Stimulated activated CD4-positive, alpha-beta T cell treated with anti-CD3 and anti-CD28 coated beads, Interleukin-12 subunit alpha, Interleukin-12 subunit beta, amount 100 ng/mL, for 48 hours (primary cell): ENCODE measurements at regions not wholly inside any gene's neighbourhood (a gene's known extent, or its start where the extent isn't known, plus 50 kb on each side); places are given as distances from the start of the nearest gene placed in this dataset.

Experiments used
- DNase-seq, 3 donors: peaks; one replicate each; pipeline ENCODE4 v3.0.0-alpha.2; 2020; ENCODE audit warnings: low read depth in 2 of 3, low spot score in 1 of 3

- no peak for DNase-seq
Measured at GRCh38 chr7:49247759-49248158, 323.4 kb downstream of the CDC14C start.

DNA sequence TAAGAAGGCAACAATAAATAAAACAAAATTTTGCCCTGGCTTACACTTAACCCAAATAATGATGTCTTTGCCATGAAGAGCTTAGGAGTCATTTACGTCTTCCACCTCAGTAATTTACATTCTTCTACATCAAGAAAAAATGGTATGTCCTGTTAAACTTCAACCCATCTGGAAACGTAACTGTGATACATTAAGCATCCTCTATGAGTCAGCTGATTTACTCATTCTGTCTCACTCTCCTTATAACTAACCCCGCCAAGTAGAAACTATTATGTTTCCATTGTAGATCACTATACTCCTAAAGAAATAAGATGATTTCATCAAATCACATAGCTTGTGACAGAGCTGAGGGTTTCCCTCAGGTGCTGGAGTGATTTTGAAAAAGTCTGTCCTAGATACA lies 330.7 kb downstream of the CDC14C start:
- no peak for DNase-seq

DNA sequence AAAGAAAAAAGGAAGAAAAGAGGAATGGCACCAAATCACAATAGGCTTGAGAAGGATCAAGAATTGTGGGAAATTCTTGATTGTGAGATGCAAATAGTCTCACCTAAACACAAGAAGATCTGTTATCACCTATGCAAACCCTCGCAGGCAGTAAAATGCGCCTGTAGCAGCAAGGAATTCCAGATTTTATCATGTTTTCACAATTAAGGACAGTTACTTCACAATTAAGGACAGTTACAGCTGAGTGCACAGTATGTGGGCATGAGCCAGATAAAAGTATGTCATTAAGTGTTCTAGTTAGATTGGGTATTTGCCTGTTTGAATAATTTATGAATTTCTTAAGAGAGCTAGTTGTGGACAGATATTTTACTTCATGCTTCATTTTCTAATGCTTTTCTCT lies 336.2 kb downstream of the CDC14C start:
- no peak for DNase-seq

DNA sequence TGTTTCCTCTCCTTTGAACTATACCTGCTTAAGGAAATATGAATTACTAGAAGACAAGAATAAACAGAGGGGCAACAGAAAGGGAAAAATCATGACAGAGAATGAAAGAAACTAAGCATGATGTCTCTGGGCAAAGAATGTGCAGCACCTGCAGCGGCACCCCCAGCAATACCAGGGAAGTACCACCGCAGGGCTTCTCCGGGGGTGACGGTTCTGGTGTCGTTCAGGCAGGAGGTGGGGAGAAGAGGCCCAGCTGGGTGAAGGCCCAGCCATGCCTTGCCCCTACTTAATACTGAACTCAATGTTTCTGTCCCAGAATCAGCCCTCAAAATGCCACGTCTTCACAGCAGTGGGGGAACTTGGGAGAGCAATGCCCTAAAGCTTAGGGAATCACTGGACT lies 337.6 kb downstream of the CDC14C start:
- DNase-seq: no peak

- DNase-seq: no peak
Measured at GRCh38 chr7:49264530-49264929, 340.2 kb downstream of the CDC14C start.

GRCh38 chr7:49273897-49274296 lies 349.6 kb downstream of the CDC14C start:
- DNase-seq: no peak

GRCh38 chr7:49279891-49280290 lies 355.5 kb downstream of the CDC14C start:
- DNase-seq: no peak

DNA sequence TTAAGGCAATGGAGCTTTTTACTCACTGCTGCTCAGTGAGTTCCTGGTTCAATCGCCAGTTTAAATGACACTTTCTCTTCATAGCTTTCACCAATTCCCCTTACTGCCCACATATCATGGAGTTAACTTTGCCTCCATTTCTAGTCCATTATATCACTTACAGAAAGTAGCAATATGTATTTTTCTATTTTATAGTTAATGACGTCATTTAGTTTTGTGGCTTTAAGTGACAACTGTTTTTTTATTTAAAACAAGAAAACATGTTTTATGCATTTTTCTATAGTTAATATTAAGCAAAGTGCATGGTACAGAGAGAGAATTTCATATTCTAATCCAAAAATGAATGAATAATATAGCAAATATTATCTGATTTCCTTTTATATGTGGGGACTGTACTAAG lies 363.3 kb downstream of the CDC14C start:
- no peak for DNase-seq

GRCh38 chr7:49294611-49295010 lies 370.3 kb downstream of the CDC14C start:
- no peak for DNase-seq

GRCh38 chr7:49295146-49295545 lies 370.8 kb downstream of the CDC14C start:
- no peak for DNase-seq

GRCh38 chr7:49297958-49298357 lies 373.6 kb downstream of the CDC14C start:
- DNase-seq: no peak

DNA sequence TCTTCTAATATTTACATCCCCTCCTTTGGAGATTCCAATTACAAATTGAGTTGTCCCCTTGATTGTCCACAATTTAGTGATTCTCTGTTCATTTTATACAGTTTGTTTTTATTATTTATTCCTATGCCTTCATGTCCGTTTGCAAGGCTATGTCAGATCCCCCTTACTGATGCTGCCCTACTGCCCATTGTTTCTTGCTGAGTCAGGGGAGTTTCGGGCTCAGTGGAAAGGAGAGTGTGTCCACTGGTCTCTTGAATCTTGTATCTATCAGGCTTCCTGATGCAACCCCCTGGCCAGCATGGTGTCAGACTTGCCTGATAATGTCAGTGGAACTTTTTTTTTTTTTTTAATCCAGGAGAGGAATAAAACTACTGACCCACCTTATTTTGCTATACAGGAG lies 384.4 kb downstream of the CDC14C start:
- no peak for DNase-seq

- no peak for DNase-seq
Measured at GRCh38 chr7:49320083-49320482, 395.7 kb downstream of the CDC14C start.

DNA sequence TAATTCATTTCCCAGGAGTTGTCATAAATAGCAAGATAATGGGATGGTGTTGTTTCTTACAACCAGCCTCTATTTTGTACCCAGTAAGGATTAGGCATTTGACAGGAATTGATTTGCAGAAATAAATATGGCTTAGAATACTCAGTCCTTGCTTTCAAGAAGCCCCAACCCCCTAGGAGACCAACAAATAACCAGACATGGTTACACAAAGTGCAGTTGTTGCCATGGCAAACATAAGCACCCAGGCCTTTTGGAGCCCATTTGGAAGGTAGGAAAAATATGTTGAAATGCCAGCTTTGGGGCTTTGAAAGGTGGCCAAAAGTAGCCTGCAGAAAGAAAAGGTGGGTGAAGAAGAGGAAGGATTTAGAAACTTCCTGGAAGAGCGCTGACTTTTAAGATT lies 397.5 kb downstream of the CDC14C start:
- DNase-seq: no peak

DNA sequence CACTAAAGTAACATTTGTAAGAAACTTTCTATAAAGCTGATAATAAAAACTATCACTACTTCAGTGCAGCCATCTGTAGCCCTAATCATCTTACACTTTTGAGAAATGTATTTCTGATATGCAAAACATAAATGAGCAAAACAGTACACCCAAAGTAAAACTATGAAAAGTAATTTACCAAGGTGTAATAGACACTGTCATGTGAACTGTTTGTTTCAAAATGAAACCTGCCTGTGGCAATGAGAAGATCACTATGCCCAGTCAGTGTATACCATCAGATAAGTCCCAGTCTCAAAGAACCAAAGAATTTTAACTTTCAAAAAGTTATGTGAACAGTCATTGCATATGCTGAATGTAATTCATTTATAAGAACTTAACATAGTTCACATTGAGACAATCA lies 398.1 kb downstream of the CDC14C start:
- DNase-seq: no peak

DNA sequence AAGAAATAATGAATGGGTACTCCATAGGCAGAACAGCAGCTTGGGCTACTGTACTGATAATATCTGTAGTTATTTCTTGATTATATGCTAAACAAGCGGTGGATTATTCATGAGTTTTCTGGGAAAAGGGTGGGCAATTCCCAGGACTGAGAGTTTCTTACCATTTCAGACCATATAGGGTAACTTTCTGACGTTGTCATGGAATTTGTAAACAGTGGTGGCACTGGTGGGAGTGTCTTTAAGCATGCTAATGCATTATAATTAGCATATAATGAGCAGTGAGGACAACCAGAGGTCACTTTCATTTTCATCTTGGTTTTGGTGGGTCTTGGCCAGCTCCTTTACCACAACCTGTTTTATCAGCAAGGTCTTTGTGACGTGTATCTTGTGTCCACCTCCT lies 399.7 kb downstream of the CDC14C start:
- DNase-seq: no peak

DNA sequence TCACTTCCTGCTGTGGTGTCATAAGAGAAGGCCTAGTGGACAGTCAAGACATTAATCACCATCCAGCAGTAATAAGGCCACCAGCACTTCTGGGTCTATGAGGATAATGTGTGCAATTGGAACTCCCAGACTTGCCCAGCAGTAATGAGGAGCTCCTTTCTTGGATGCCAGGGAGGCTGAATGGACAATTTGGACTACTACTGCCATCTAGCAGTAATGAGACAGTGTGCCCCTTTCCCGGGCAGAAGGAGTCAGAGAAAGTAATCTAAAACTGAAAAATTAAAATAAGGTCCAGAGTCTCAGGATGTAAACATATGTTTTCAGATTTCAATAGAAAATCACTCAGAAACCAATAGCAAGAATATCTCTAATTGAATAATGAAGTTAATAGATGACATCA lies 400.4 kb downstream of the CDC14C start:
- DNase-seq: no peak

DNA sequence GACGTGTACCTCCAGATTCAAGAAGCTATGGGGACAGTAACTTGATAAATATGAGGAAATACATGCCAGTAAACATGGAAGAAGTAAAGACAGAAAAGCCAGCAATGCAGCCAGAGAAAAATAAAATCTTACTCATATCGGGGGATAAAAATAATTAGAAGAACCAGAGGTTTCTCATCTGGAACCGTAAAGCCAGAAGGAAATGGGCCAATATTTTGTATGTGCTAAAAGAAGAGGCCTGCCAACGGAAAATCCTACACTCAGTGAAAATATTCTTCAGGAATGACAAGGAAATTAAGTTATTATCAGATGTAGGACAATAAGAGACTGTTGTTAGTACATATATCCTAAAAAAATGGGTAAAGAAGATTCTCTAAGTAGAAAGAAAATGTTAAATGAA lies 401.2 kb downstream of the CDC14C start:
- DNase-seq: no peak

GRCh38 chr7:49327155-49327554 lies 402.8 kb downstream of the CDC14C start:
- DNase-seq: no peak

GRCh38 chr7:49333180-49333881 lies 409.0 kb downstream of the CDC14C start:
- no peak for DNase-seq

DNA sequence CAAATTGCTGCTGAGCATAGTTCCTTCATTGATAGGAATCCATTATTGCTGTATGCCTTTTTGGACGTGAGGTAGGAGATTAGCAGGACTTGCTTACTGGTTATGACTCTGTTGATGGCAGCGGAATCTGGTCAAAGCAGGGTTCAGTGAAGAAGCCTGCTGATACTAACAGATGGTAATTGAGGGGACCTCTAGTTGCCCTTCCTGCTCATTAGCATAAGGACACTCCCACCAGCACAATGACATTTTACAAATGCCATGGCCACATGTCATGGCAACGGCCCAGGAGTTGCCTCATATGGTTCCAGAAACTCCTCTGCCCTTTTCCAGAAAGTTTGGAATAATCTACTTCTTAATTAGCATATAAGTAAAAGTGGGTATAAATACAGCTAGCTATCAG lies 417.5 kb downstream of the CDC14C start:
- no peak for DNase-seq

DNA sequence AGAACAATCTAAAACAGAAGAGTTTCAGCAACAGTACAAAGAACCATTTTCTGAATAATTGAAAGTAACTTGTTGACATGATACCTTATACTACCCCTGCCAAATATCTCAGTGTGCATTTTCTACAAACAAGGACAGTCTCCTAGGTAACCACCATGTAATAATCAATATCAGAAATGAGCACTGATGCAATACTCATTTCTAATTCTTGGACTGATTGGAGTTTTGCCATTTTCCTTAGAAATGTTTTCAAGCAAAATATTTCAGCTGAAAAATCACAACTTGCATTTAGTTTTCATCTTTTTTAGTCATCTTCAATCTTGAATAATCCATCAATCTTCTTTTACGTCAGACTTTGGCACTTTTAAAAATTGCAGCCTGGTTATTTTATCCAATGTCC lies 420.2 kb downstream of the CDC14C start:
- no peak for DNase-seq

GRCh38 chr7:49346195-49346899 lies 422.0 kb downstream of the CDC14C start:
- no peak for DNase-seq
